Fibroblast of villous mesenchyme (primary cell): ENCODE measurements at regions not wholly inside any gene's neighbourhood (a gene's known extent, or its start where the extent isn't known, plus 50 kb on each side); places are given as distances from the start of the nearest gene placed in this dataset.
"Not testable (repeated sequence)": the region's sequence is repeated elsewhere in the genome, so short reads cannot be mapped to it uniquely, and the experiment has no call there.

ENCODE experiments used
- DNase-seq: peaks from one replicate; pipeline ENCODE4 v3.0.0-alpha.2; 2010; ENCODE audit warnings: low read depth
- H3K4me3 ChIP-seq: 2 replicates; pipeline ENCODE4 v1.5.1; 2011; ENCODE audit warnings: low read depth, mild to moderate bottlenecking, low read length
- CTCF ChIP-seq: IDR thresholded peaks from 2 replicates; pipeline ENCODE4 v1.5.1; 2012; ENCODE audit warnings: low read depth, mild to moderate bottlenecking, low read length; ENCODE audit not compliant: insufficient read depth

DNA sequence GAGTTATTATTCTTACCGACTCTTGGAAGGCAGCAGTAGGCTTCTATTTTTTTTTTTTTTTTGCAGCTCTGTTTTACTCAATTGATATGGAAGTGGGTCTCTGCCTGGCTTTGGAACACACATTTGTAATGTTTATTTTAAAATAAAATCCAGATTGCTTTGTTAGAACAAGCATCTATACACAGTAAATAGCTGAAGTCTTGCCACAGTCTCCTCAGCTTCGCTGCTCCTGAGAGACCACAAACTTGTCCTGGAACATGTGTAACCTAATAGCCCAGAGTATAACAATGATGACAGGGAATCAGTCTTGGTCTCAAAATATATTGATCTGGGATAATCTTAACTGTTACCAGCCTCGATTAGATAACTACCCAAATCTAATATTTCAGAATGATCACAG lies 299.8 kb upstream of the NOX3 start:
- H3K4me3 ChIP-seq: no peak overlapping the region
- TF ChIP-seq CTCF: no peak
- DNase-seq: no peak

- DNase-seq, H3K4me3 ChIP-seq: not testable (repeated sequence)
Measured at GRCh38 chr6:155748778-155749177, 293.1 kb upstream of the NOX3 start.

GRCh38 chr6:155747491-155747890 lies 291.9 kb upstream of the NOX3 start:
- no peak overlapping the region for H3K4me3 ChIP-seq
- no peak for TF ChIP-seq CTCF
- DNase-seq: no peak

- H3K4me3 ChIP-seq: no peak overlapping the region
- DNase-seq: no peak
- no peak for TF ChIP-seq CTCF
Measured at GRCh38 chr6:155740781-155741399, 285.3 kb upstream of the NOX3 start.

- no peak overlapping the region for H3K4me3 ChIP-seq
- TF ChIP-seq CTCF: no peak
- DNase-seq: no peak
Measured at GRCh38 chr6:155738602-155739105, 283.0 kb upstream of the NOX3 start.

- no peak overlapping the region for H3K4me3 ChIP-seq
- TF ChIP-seq CTCF: no peak
Measured at GRCh38 chr6:155717374-155717773, 261.7 kb upstream of the NOX3 start.

DNA sequence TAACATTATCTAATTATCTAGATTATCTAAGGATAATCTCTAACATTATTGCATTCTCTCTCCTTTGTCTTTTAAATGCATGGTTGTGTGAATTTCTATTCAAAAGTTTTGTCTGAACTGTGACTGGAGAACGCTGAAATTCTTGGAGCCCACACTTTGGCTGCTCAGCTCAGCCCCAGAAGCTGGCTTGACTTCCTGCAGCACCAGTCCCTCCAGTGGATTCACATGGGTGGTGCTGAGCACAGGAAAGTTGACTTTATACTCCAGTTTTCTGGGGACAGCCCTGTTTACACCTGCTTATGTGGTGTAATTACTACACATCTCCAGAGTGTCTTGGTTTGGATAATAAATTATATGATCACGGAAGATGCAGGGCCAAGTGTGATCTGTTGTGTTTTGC lies 255.1 kb upstream of the NOX3 start:
- H3K4me3 ChIP-seq: no peak overlapping the region
- no peak for DNase-seq
- no peak for TF ChIP-seq CTCF

More at GRCh38 chr6:155717374-155717773, 261.7 kb upstream of the NOX3 start:
- no peak for DNase-seq
